PC-9 (cell line): ENCODE measurements at regions not wholly inside any gene's neighbourhood (a gene's known extent, or its start where the extent isn't known, plus 50 kb on each side); places are given as distances from the start of the nearest gene placed in this dataset.

ENCODE experiments used
- EZH2 ChIP-seq: fragments of 200-600 bp; sonication (generic); IDR thresholded peaks from 2 replicates; pipeline ENCODE4 v1.8.0; 2017; ENCODE audit warnings: antibody characterized with exemption, low read depth
- TF ChIP-seq, protein P1 (sequence below): fragments of 200-600 bp; sonication (generic); conservative IDR thresholded peaks from 2 replicates; pipeline ENCODE4 v1.6.1; 2017; ENCODE audit warnings: mixed run types, antibody characterized with exemption, mild to moderate bottlenecking, moderate library complexity

DNA sequence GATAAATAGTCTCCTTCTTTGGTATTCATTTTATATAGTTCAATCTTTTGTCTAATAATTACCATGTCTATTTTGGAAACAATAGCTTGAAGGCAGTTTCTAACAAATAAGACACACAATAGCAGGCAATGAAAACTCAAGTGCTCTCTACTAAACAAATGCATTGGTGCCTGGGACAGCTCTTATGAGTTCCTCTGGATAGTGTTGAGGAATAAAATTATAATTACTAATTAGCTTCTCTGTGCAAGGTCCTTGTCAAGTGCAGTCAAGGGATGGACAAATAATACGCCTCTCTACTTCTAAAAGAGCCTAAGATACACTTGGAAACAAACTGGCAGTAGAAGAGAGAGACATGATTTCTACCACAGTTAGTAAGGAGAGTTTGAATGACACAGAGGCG is 229.0 kb upstream of the GLRA2 start:
- TF ChIP-seq, protein P1, sequence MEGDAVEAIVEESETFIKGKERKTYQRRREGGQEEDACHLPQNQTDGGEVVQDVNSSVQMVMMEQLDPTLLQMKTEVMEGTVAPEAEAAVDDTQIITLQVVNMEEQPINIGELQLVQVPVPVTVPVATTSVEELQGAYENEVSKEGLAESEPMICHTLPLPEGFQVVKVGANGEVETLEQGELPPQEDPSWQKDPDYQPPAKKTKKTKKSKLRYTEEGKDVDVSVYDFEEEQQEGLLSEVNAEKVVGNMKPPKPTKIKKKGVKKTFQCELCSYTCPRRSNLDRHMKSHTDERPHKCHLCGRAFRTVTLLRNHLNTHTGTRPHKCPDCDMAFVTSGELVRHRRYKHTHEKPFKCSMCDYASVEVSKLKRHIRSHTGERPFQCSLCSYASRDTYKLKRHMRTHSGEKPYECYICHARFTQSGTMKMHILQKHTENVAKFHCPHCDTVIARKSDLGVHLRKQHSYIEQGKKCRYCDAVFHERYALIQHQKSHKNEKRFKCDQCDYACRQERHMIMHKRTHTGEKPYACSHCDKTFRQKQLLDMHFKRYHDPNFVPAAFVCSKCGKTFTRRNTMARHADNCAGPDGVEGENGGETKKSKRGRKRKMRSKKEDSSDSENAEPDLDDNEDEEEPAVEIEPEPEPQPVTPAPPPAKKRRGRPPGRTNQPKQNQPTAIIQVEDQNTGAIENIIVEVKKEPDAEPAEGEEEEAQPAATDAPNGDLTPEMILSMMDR: no peak
- no peak for TF ChIP-seq EZH2
